C4-2B (cell line): ENCODE measurements at regions not wholly inside any gene's neighbourhood (a gene's known extent, or its start where the extent isn't known, plus 50 kb on each side); places are given as distances from the start of the nearest gene placed in this dataset.

Experiments
- H3K27ac ChIP-seq: fragments of 450-650 bp; 2 replicates; pipeline ENCODE4 v1.5.1; 2017
- ZFX ChIP-seq: fragments of 450-650 bp; IDR thresholded peaks from 2 replicates; pipeline ENCODE4 v1.6.1; 2017
- TF ChIP-seq, protein P1 (sequence below): fragments of 450-650 bp; conservative IDR thresholded peaks from 2 replicates; pipeline ENCODE4 v1.5.1; 2017; ENCODE audit warnings: mild to moderate bottlenecking

- no peak for TF ChIP-seq ZFX
- TF ChIP-seq, protein P1, sequence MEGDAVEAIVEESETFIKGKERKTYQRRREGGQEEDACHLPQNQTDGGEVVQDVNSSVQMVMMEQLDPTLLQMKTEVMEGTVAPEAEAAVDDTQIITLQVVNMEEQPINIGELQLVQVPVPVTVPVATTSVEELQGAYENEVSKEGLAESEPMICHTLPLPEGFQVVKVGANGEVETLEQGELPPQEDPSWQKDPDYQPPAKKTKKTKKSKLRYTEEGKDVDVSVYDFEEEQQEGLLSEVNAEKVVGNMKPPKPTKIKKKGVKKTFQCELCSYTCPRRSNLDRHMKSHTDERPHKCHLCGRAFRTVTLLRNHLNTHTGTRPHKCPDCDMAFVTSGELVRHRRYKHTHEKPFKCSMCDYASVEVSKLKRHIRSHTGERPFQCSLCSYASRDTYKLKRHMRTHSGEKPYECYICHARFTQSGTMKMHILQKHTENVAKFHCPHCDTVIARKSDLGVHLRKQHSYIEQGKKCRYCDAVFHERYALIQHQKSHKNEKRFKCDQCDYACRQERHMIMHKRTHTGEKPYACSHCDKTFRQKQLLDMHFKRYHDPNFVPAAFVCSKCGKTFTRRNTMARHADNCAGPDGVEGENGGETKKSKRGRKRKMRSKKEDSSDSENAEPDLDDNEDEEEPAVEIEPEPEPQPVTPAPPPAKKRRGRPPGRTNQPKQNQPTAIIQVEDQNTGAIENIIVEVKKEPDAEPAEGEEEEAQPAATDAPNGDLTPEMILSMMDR = no peak
- no peak overlapping the region for H3K27ac ChIP-seq
These were observed 202.7 kb upstream of the SPRY1 start for GRCh38 chr4:123193802-123194367.

- TF ChIP-seq ZFX = no peak
- TF ChIP-seq, protein P1 = no peak
- no peak overlapping the region for H3K27ac ChIP-seq
These were observed 197.9 kb upstream of the SPRY1 start for GRCh38 chr4:123198706-123199105.

DNA sequence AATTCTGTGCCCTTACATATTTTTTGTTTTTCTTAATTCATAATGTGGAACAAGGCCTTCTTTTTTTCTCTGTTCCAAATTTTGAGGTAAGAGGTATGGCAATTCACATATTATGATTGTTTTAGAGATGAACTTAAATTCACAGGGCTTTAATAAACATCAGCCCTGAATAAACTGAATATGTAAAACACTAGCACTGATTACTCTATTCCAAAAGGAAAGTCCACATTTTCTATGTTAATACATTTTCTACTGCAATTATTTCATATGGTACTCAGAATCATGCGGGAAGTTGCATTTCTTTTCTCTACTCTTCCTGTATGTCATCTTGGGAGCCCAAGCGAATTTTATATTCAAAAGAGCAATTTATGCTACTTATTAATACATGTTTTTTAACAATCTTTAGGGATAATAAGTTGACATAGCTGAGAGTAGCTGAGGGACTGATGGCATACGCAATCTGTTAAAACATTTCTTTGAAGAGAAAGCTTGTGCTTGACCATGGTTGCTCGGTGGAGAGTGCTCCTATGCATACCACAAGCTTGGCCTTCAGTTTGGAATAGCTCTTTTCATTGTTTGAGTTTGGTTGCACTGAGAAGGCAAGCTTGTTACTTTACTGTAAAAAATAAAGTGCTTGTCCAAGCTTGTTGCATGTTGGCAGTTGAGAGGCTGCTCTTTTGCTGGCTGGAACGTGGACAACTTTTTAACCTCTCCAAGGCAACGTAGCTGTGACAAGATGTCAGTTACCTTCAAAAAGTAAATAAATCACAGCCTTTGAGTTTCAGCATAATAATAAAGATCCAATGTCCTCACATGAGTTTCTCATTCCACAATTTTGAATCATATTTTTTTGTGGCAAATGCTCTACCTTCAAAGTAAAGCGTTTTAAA lies 196.3 kb upstream of the SPRY1 start:
- no peak overlapping the region for H3K27ac ChIP-seq
- TF ChIP-seq, protein P1 = no peak
- no peak for TF ChIP-seq ZFX

DNA sequence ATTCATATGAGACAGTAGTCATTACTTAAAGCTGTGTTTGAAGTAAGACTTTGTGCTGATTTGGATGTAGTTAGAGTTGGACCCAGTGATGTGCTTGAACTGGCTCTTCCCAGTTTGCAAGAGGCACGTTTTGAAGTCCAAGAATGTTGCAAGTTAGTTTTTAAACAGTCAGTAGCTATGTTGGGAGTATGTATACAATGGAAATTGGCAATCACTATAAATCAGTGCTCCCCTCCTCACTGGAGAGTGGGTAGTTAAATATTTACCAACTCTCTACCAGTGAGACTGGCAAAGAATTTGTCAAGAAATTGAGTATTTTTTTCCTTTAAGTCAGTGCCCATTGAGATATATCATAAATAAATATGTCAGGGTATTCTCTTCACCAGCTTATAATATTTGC lies 191.9 kb upstream of the SPRY1 start:
- TF ChIP-seq, protein P1 = no peak
- no peak for TF ChIP-seq ZFX
- H3K27ac ChIP-seq = no peak overlapping the region

DNA sequence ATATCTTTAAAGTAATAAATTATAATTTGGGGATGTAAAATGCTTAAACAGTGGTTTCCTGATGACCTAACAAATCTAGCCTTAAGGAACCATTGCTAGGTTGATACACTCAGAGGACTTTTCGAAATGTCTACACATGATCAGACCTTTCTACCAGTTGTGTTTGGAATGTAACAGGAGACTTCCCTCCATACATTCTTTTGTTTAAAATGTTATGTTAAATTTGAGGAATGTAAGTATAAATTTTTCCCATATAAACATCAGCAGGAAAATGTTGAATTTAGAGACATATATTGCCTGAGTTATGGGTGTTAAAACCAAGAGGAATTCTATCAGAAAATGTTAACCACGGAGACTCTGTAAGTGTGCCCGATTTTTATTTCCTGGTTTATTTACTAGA lies 190.6 kb upstream of the SPRY1 start:
- TF ChIP-seq, protein P1 = no peak
- TF ChIP-seq ZFX = no peak

GRCh38 chr4:123209436-123209835 lies 187.2 kb upstream of the SPRY1 start:
- no peak for TF ChIP-seq ZFX
- TF ChIP-seq, protein P1 = no peak

More for the DNA sequence above, 190.6 kb upstream of the SPRY1 start:
- H3K27ac ChIP-seq = no peak overlapping the region

DNA sequence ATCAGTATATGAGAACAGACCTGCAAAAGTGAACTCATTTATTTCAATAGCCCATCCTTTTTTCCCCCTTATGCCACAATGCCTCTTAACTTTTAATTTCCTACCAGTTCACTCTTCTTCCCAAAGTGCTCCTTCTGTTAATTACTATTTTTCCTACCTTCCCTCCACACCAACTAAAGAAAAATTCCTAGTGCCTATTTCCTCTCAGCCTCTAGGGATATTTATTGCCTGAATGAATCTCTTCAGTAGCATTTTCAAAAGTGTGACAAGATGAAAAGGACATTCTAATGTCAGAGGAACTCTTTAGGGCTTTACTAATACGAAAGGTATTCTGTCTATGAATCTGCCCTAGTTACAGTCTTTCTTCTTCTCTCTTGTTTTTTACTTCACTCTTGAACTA lies 181.1 kb upstream of the SPRY1 start:
- no peak overlapping the region for H3K27ac ChIP-seq
- TF ChIP-seq, protein P1 = no peak
- no peak for TF ChIP-seq ZFX

More at GRCh38 chr4:123209436-123209835, 187.2 kb upstream of the SPRY1 start:
- no peak overlapping the region for H3K27ac ChIP-seq
